ENCODE measurements at regions not wholly inside any gene's neighbourhood (a gene's known extent, or its start where the extent isn't known, plus 50 kb on each side); places are given as distances from the start of the nearest gene placed in this dataset.

DNA sequence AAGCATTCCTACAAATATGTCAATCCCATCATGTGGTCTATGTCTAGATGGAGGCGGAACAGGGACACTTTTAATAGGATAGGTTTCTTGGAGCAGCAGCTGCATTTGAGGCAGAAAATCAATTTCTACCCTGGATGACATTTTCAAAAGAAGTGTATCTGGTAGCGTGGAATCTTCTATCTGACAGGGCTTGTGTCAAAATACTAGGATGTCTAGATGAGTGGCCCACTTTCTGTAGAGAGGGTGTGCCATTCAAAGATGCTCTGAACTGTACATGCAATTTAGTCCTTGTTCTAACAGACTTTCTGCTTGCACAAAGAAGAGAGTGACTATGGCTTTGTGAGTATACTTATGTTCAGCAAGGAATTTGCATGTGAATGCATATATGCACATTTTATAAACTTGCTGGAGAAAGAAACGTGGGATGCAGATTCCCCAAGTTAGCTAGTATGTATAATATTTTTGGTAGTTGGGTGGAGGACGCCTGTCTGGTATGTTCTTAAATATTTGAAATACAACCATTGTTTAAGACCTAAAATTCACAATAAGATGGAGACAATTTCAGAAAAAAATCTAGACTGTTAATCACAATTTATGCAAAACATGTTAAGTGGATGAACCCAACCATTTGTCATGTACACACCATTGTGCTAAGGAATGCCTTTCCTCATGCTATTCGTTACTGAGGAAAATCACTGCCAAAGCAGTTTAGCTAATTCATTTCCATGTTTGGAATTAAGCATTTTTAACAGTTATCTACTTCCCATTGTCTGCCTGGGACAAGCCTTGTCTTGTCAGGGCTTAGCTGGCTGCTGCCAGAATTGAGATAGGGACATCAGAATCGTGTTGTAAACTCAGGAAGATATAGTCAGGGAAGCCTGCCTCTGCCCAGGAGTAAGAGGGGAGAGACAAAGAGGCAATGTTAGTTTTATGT, 129.1 kb upstream of the MEF2C start:
- Histone ChIP-seq H3K9me3 (replicated peaks; ENCODE audit: control insufficient read depth, insufficient read depth, low read length) (no peaks in the 10 kb centered on the region), H3K36me3 (ENCODE audit: control insufficient read depth in 2 of 2, extremely low read depth in 1 of 2, insufficient read depth in 2 of 2, low read length in 2 of 2) (no peaks in the 10 kb centered on the region), H2AFZ (ENCODE audit: low read depth, low read length) (no peak overlapping the region), H3K79me2 (ENCODE audit: control insufficient read depth, insufficient read depth, low read length) (no peaks in the 10 kb centered on the region), H3K4me2 (ENCODE audit: insufficient read depth, low read length) (no peak overlapping the region), H3K4me3 (replicated peaks in 1 of 3; ENCODE audit: insufficient read depth in 1 of 3, low read depth in 1 of 3, low read length in 3 of 3) (no peak overlapping the region), H3K4me1 (ENCODE audit: control insufficient read depth, extremely low read depth, insufficient read depth, low read length) (no peaks in the 10 kb centered on the region), H4K20me1 (replicated peaks; ENCODE audit: control insufficient read depth, extremely low read depth, insufficient read depth, low read length) (no peaks in the 10 kb centered on the region), H3K27me3 (ENCODE audit: control insufficient read depth in 2 of 2, insufficient read depth in 2 of 2, low read length in 2 of 2) (no peaks in the 10 kb centered on the region), H3K9me1 (replicated peaks; ENCODE audit: control insufficient read depth, extremely low read depth, insufficient read depth, low read length) (no peaks in the 10 kb centered on the region), H3K27ac (ENCODE audit: insufficient read depth, low read depth, low read length) (no peak overlapping the region), H3K9ac (replicated peaks; ENCODE audit: extremely low read depth, insufficient read depth, low read length) (no peak overlapping the region)
- FAIRE-seq (no peak), DNase-seq (ENCODE audit: low read depth, low spot score) (no peak)
- TF ChIP-seq GATA2 (IDR thresholded peaks at IDR 0.05; ENCODE audit: insufficient read depth, insufficient read length, low read depth, low read length) = no peak
- TF ChIP-seq, protein P1, sequence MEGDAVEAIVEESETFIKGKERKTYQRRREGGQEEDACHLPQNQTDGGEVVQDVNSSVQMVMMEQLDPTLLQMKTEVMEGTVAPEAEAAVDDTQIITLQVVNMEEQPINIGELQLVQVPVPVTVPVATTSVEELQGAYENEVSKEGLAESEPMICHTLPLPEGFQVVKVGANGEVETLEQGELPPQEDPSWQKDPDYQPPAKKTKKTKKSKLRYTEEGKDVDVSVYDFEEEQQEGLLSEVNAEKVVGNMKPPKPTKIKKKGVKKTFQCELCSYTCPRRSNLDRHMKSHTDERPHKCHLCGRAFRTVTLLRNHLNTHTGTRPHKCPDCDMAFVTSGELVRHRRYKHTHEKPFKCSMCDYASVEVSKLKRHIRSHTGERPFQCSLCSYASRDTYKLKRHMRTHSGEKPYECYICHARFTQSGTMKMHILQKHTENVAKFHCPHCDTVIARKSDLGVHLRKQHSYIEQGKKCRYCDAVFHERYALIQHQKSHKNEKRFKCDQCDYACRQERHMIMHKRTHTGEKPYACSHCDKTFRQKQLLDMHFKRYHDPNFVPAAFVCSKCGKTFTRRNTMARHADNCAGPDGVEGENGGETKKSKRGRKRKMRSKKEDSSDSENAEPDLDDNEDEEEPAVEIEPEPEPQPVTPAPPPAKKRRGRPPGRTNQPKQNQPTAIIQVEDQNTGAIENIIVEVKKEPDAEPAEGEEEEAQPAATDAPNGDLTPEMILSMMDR (IDR thresholded peaks at IDR 0.05; ENCODE audit: extremely low read depth in 1 of 2, insufficient read depth in 1 of 2, low read depth in 1 of 2, low read length in 2 of 2) = no peak
- TF ChIP-seq EZH2 (IDR thresholded peaks at IDR 0.05; ENCODE audit: borderline replicate concordance, low read depth, low read length, severe bottlenecking) = no peak
- TF ChIP-seq MAX (IDR thresholded peaks at IDR 0.05; ENCODE audit: insufficient read depth, insufficient read length) = no peak
- TF ChIP-seq FOS (IDR thresholded peaks at IDR 0.05; ENCODE audit: borderline replicate concordance, insufficient read depth, low read length) = no peak
- POLR2A ChIA-PET = no interaction called here
- no TSS peak for BruUV-seq (replicated peaks)
- dilution Hi-C loops (cut with MboI; ENCODE audit: extremely low pct_ligation_motif_present, low sequenced_read_pairs) (no loop called here), intact Hi-C loops (cut with micrococcal nuclease) (no loop called here)
- CTCF ChIA-PET = interaction anchor here (1.1 to 1.7 kb wide), 2 partner anchors 17 to 282 kb away, joined by 4 to 5 read pairs; no protein-coding TSS in a partner anchor

All from endothelial cell of umbilical vein (primary cell).